ENCODE measurements at regions not wholly inside any gene's neighbourhood (a gene's known extent, or its start where the extent isn't known, plus 50 kb on each side); places are given as distances from the start of the nearest gene placed in this dataset.

DNA sequence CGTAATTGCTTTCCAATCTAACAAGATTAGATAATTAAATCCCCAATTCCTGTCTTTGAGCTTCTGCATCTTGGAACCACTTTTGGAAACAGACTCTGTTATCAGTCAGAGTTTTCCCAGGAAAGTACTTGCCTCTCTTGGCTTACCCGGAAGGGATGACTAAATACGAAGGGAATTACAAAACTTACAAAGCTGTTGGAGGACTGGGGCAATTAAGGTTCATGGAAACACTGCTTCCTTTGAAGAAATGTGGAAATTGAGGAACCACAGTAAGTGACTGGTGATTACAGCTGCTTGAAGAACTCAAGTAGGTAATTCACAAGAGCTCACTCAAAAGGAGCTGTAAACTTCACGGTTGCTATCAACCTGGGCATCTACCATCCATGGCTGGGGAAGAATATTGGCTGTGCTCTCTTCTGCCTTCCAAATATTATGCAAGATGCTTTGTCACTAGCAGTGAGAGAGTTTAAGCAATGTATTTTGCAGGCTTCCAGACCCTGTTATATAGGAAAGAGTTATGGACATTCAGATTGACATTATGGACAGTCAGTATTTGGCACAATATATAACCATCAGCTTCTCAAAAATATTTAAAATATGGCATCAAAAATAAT lies 104.6 kb upstream of the MAN2A1 start:
- TF ChIP-seq, protein P1, sequence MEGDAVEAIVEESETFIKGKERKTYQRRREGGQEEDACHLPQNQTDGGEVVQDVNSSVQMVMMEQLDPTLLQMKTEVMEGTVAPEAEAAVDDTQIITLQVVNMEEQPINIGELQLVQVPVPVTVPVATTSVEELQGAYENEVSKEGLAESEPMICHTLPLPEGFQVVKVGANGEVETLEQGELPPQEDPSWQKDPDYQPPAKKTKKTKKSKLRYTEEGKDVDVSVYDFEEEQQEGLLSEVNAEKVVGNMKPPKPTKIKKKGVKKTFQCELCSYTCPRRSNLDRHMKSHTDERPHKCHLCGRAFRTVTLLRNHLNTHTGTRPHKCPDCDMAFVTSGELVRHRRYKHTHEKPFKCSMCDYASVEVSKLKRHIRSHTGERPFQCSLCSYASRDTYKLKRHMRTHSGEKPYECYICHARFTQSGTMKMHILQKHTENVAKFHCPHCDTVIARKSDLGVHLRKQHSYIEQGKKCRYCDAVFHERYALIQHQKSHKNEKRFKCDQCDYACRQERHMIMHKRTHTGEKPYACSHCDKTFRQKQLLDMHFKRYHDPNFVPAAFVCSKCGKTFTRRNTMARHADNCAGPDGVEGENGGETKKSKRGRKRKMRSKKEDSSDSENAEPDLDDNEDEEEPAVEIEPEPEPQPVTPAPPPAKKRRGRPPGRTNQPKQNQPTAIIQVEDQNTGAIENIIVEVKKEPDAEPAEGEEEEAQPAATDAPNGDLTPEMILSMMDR (IDR thresholded peaks at IDR 0.05; ENCODE audit: low read depth, low read length, missing control alignments): no peak
- no peak for DNase-seq (ENCODE audit: extremely low read depth, low read depth)
- no peak overlapping the region for H3K4me3 ChIP-seq (replicated peaks; ENCODE audit: low read depth, low read length)

DNA sequence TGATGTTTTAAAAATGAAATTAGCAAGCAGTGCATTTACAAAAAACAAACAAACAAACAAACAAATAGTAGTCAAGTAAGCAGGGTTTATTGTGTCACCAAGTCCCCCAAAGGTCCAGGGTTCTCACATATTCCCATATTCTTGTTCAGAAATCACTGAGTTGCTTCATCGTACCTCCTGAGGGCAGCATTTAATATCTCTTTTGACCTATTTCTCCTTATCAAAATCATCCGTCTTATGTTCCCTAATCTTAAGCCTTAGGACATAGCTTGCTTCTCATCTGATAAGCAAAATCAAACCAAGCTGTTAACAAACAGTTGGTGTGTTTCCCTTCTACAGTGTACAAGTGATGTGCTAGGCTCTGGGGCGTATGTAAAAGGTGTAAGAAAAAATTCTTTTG lies 109.5 kb upstream of the MAN2A1 start:
- TF ChIP-seq, protein P1 (IDR thresholded peaks at IDR 0.05; ENCODE audit: low read depth, low read length, missing control alignments): no peak
- DNase-seq (ENCODE audit: extremely low read depth, low read depth): no peak

DNA sequence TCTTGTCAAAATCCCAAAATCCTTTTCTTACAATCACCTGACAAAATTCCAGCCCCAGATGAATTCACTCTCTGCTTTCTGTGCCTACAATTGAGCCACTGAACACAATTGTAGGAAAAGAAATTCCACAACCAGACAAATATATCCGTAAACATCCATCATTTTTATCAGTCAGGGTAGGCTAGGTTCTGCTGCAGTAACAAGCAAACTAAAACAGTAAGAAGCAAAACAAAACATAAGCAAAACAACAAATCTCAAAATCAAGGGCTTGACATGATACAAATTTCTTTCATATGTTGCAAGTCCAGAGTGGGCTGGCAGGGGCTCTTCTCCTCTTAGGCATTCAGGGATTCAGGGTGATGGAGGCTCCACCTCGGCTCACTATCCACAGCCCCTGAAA lies 114.2 kb upstream of the MAN2A1 start:
- TF ChIP-seq, protein P1 (IDR thresholded peaks at IDR 0.05; ENCODE audit: low read depth, low read length, missing control alignments): no peak
- DNase-seq (ENCODE audit: extremely low read depth, low read depth): no peak
- no peak overlapping the region for H3K4me3 ChIP-seq (replicated peaks; ENCODE audit: low read depth, low read length)

More for the DNA sequence above, 109.5 kb upstream of the MAN2A1 start:
- H3K4me3 ChIP-seq (replicated peaks; ENCODE audit: low read depth, low read length): no peak overlapping the region

DNA sequence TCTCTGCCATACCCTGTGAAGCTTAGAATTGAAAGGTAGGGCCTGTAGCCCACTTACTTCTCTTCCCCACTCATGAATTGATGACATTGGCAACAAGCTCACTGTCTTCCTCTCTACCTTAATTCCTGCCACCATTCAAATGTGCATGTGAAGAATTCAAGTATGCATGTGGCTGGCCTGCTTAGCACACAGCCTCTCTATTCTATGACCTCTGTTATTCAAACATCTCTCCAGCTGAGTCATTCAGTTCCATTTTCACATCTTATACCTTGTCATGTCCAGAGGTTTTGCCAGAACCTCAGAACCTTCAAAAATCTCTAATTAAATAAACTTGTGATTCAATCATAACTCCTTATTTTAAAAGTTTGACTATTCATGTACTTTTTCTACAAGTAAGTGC lies 114.7 kb upstream of the MAN2A1 start:
- DNase-seq (ENCODE audit: extremely low read depth, low read depth): no peak
- no peak overlapping the region for H3K4me3 ChIP-seq (replicated peaks; ENCODE audit: low read depth, low read length)
- TF ChIP-seq, protein P1 (IDR thresholded peaks at IDR 0.05; ENCODE audit: low read depth, low read length, missing control alignments): no peak

DNA sequence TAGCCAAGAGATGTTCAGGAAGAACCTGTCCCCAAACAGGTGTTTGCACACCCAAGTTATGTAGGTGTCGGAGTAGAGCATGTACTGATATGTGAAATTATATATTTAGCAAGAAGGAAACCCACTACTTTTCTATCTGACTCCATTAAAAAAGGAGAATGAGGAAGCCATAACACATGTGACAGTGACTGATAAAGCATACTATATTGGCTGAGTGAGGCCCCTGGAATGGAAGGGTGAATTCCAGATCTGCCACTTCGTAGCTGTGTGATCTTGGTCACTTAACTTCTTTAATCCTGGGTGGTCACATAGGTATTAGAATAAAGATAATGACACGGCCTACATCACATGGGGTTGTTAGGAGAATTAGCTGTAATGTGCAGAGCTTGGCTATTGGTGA lies 116.0 kb upstream of the MAN2A1 start:
- DNase-seq (ENCODE audit: extremely low read depth, low read depth): no peak
- TF ChIP-seq, protein P1 (IDR thresholded peaks at IDR 0.05; ENCODE audit: low read depth, low read length, missing control alignments): no peak
- H3K4me3 ChIP-seq (replicated peaks; ENCODE audit: low read depth, low read length): no peak overlapping the region

DNA sequence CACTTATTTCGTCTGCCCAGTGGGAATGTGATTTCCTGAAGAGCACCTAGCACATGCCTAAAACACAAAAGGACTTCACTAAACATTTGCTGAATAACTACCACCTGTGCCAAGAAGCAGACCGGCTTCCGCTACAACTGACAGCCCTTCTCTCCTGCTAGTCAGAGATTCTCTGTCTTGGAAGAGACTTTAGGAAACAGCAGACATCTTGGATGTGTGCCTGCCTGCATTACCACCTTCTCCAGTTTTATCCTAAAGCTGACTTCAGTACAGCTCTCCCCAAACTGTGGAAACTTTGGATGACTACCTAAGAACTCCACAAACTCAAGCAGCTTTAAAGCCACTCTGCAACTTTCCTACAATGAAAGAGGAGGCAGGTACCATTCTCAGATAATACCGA lies 116.5 kb upstream of the MAN2A1 start:
- H3K4me3 ChIP-seq (replicated peaks; ENCODE audit: low read depth, low read length): no peak overlapping the region
- TF ChIP-seq, protein P1 (IDR thresholded peaks at IDR 0.05; ENCODE audit: low read depth, low read length, missing control alignments): no peak
- DNase-seq (ENCODE audit: extremely low read depth, low read depth): no peak

DNA sequence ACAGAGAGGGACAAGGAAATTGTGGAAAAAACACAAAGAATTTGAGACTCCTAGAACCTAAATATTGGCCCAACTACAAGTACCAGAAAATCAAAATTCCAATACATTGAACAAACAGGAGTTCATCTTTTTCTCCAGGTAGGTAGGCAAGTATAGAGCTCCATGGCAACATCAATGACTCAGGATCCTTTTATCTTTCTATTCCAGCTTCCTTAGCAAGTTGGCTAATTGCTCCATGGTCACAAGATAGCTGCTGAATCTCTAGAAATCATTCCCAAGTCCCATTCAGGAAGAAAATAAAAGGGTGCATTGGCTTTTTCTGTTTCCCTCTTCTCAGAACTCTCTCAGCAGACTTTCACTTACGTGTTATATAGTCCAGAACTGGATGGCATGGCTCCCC lies 117.9 kb upstream of the MAN2A1 start:
- TF ChIP-seq, protein P1 (IDR thresholded peaks at IDR 0.05; ENCODE audit: low read depth, low read length, missing control alignments): no peak
- DNase-seq (ENCODE audit: extremely low read depth, low read depth): no peak
- H3K4me3 ChIP-seq (replicated peaks; ENCODE audit: low read depth, low read length): no peak overlapping the region

All from HFF-Myc (cell line).